Mammary epithelial cell (primary cell): ENCODE measurements at regions not wholly inside any gene's neighbourhood (a gene's known extent, or its start where the extent isn't known, plus 50 kb on each side); places are given as distances from the start of the nearest gene placed in this dataset.

ENCODE experiments used
- EZH2 ChIP-seq: IDR thresholded peaks from 2 replicates; pipeline ENCODE4 v1.6.1; 2012; ENCODE audit warnings: low read length, inconsistent platforms, borderline replicate concordance
- TF ChIP-seq, protein P1 (sequence below), 2 donors: IDR thresholded peaks in 1 of 2; conservative IDR thresholded peaks in 1 of 2; 2 replicates each; pipeline ENCODE4 v1.5.1; 2011 to 2012; ENCODE audit warnings: inconsistent platforms in 2 of 2, low read length in 2 of 2, mild to moderate bottlenecking in 2 of 2, control low read depth in 1 of 2, low read depth in 1 of 2; ENCODE audit not compliant: insufficient read depth in 1 of 2; ENCODE audit errors: extremely low read depth in 1 of 2

GRCh38 chr12:115294453-115295133 is 610.6 kb upstream of the TBX3 start:
- no peak for TF ChIP-seq EZH2
- TF ChIP-seq, protein P1, sequence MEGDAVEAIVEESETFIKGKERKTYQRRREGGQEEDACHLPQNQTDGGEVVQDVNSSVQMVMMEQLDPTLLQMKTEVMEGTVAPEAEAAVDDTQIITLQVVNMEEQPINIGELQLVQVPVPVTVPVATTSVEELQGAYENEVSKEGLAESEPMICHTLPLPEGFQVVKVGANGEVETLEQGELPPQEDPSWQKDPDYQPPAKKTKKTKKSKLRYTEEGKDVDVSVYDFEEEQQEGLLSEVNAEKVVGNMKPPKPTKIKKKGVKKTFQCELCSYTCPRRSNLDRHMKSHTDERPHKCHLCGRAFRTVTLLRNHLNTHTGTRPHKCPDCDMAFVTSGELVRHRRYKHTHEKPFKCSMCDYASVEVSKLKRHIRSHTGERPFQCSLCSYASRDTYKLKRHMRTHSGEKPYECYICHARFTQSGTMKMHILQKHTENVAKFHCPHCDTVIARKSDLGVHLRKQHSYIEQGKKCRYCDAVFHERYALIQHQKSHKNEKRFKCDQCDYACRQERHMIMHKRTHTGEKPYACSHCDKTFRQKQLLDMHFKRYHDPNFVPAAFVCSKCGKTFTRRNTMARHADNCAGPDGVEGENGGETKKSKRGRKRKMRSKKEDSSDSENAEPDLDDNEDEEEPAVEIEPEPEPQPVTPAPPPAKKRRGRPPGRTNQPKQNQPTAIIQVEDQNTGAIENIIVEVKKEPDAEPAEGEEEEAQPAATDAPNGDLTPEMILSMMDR (conservative IDR thresholded peaks at IDR 0.05 in 1 of 2, IDR thresholded peaks at IDR 0.05 in 1 of 2; ENCODE audit: extremely low read depth in 1 of 2, insufficient read depth in 1 of 2, low read depth in 1 of 2, low read length in 2 of 2) = no peak
